CD14-positive monocyte (primary cell): ENCODE measurements at regions not wholly inside any gene's neighbourhood (a gene's known extent, or its start where the extent isn't known, plus 50 kb on each side); places are given as distances from the start of the nearest gene placed in this dataset.
"Not testable (repeated sequence)": the region's sequence is repeated elsewhere in the genome, so short reads cannot be mapped to it uniquely, and the experiment has no call there.

Experiments used
- DNase-seq, 3 donors: peaks; one replicate each; pipeline ENCODE4 v3.0.0-alpha.2; 2011 to 2022
- H2AFZ ChIP-seq: 2 replicates; pipeline ENCODE4 v1.6.0; 2012; ENCODE audit warnings: mild to moderate bottlenecking, low read depth, low read length, inconsistent platforms; ENCODE audit not compliant: insufficient read depth, poor library complexity, severe bottlenecking
- H3K27ac ChIP-seq, 2 donors: 1 replicate in 1 of 2; 2 replicates in 1 of 2; pipeline ENCODE4 v1.5.1; 2012 to 2013; ENCODE audit warnings: low read length in 2 of 2, control low read depth in 1 of 2, inconsistent platforms in 1 of 2, low read depth in 1 of 2, mild to moderate bottlenecking in 1 of 2
- H3K27me3 ChIP-seq, 2 donors: one replicate each; pipeline versions ENCODE4 v1.6.0 to v1.6.1; 2011 to 2013; ENCODE audit warnings: low read length in 2 of 2; ENCODE audit not compliant: control insufficient read depth in 2 of 2, insufficient read depth in 2 of 2
- H3K36me3 ChIP-seq, 2 donors: replicated peaks in 1 of 2; 1 replicate in 1 of 2; 2 replicates in 1 of 2; pipeline versions ENCODE4 v1.5.1 to v1.6.1; 2012 to 2013; ENCODE audit warnings: low read length in 2 of 2, control low read depth in 1 of 2, inconsistent platforms in 1 of 2, mild to moderate bottlenecking in 1 of 2; ENCODE audit not compliant: insufficient read depth in 2 of 2, control insufficient read depth in 1 of 2
- H3K4me1 ChIP-seq, 2 donors: 1 replicate in 1 of 2; 2 replicates in 1 of 2; pipeline versions ENCODE4 v1.5.1 to v1.6.1; 2012 to 2013; ENCODE audit warnings: low read length in 2 of 2, control low read depth in 1 of 2, inconsistent platforms in 1 of 2, mild to moderate bottlenecking in 1 of 2, moderate library complexity in 1 of 2; ENCODE audit not compliant: insufficient read depth in 2 of 2, control insufficient read depth in 1 of 2
- H3K4me2 ChIP-seq: replicated peaks from 2 replicates; pipeline ENCODE3; 2012; ENCODE audit warnings: low read length, moderate library complexity, mild to moderate bottlenecking; ENCODE audit not compliant: poor library complexity, severe bottlenecking; ENCODE audit errors: extremely low read depth
- H3K4me3 ChIP-seq, 3 experiments: fragments of 200-600 bp in 1 of 3; sonication (generic) in 1 of 3; replicated peaks in 1 of 3; 1 replicate in 2 of 3; 2 replicates in 1 of 3; pipeline ENCODE4 v1.5.1; 2011 to 2013; ENCODE audit warnings: low read length in 3 of 3, mild to moderate bottlenecking in 3 of 3, control low read depth in 2 of 3, low read depth in 2 of 3, inconsistent platforms in 1 of 3, moderate library complexity in 1 of 3
- H3K79me2 ChIP-seq: 2 replicates; pipeline ENCODE4 v1.6.0; 2012; ENCODE audit warnings: mild to moderate bottlenecking, control low read depth, inconsistent platforms, low read length, moderate library complexity; ENCODE audit not compliant: insufficient read depth
- H3K9ac ChIP-seq: 2 replicates; pipeline ENCODE4 v1.6.0; 2017; ENCODE audit warnings: low read length, mild to moderate bottlenecking; ENCODE audit not compliant: insufficient read depth, poor library complexity, severe bottlenecking
- H3K9me3 ChIP-seq, 2 donors: replicated peaks in 1 of 2; 1 replicate in 1 of 2; 2 replicates in 1 of 2; pipeline versions ENCODE4 v1.5.1 to v1.6.1; 2012 to 2013; ENCODE audit warnings: low read length in 2 of 2, control low read depth in 1 of 2; ENCODE audit not compliant: control insufficient read depth in 1 of 2, insufficient read depth in 1 of 2
- H4K20me1 ChIP-seq: 2 replicates; pipeline ENCODE4 v1.6.0; 2012; ENCODE audit warnings: mild to moderate bottlenecking, low read length, control low read depth, moderate library complexity; ENCODE audit not compliant: insufficient read depth
- H3K27ac Mint-ChIP-seq, 7 donors: one replicate each; pipeline ENCODE4 v1.8.0; 2020; ENCODE audit warnings: mild to moderate bottlenecking in 7 of 7, mixed read lengths in 7 of 7, moderate library complexity in 6 of 7, inconsistent platforms in 2 of 7
- H3K27me3 Mint-ChIP-seq, 3 donors: one replicate each; pipeline ENCODE4 v1.8.0; 2021 to 2022; ENCODE audit warnings: low read depth in 3 of 3, mild to moderate bottlenecking in 3 of 3, mixed read lengths in 3 of 3, moderate library complexity in 3 of 3, inconsistent platforms in 1 of 3
- H3K36me3 Mint-ChIP-seq, 2 donors: one replicate each; pipeline ENCODE4 v1.8.0; 2020; ENCODE audit warnings: mixed read lengths in 2 of 2, inconsistent platforms in 1 of 2, mild to moderate bottlenecking in 1 of 2
- H3K4me1 Mint-ChIP-seq: one replicate; pipeline ENCODE4 v1.8.0; 2020; ENCODE audit warnings: mild to moderate bottlenecking, mixed read lengths
- H3K4me3 Mint-ChIP-seq, 2 donors: one replicate each; pipeline ENCODE4 v1.8.0; 2020; ENCODE audit warnings: mild to moderate bottlenecking in 2 of 2, mixed read lengths in 2 of 2, moderate library complexity in 1 of 2
- H3K9me3 Mint-ChIP-seq, 7 donors: one replicate each; pipeline ENCODE4 v1.8.0; 2020 to 2022; ENCODE audit warnings: mixed read lengths in 7 of 7, mild to moderate bottlenecking in 6 of 7, moderate library complexity in 6 of 7, inconsistent platforms in 2 of 7
- WGBS: methylation state at CpG from one replicate; pipeline ENCODE4 v1.1.5; 2013; ENCODE audit warnings: missing lambda C conversion rate; ENCODE audit not compliant: insufficient coverage; 5-methylcytosine and 5-hydroxymethylcytosine counted together
- intact Hi-C, 2 donors: fragments of 100-400 bp; cut with micrococcal nuclease; formaldehyde crosslinking; loops; one replicate each; pipeline versions ENCODE4 v1.15.0 to v1.15.1; 2023
- TF ChIP-seq, protein P1 (sequence below): fragments of 200-600 bp; IDR thresholded peaks from one replicate; pipeline ENCODE4 v1.8.0; 2022; ENCODE audit warnings: antibody characterized with exemption, mild to moderate bottlenecking

DNA sequence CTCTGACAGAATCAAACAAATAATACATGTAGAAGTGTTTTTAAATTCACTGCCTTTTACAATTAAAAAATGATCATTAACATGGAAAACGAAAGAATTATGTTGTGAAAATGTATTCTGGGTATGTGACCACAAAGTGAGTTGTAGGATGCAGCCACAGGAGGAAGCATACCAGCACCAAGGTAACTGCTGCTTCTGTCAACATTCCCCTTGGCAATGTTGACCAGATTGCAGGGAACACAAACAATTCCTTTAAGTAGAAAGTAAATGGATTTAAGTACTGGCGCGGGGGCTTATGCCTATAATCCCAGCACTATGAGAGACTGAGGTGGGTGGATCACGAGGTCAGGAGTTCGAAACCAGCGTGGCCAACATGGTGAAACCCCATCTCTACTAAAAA lies 1877.9 kb upstream of the PCDH7 start:
- H3K9me3 Mint-ChIP-seq, result peaks cover 0 to 15% (median 2%) of the 10 kb centered on the region in 7 donors
- H3K27ac Mint-ChIP-seq, result no peak overlapping the region

DNA sequence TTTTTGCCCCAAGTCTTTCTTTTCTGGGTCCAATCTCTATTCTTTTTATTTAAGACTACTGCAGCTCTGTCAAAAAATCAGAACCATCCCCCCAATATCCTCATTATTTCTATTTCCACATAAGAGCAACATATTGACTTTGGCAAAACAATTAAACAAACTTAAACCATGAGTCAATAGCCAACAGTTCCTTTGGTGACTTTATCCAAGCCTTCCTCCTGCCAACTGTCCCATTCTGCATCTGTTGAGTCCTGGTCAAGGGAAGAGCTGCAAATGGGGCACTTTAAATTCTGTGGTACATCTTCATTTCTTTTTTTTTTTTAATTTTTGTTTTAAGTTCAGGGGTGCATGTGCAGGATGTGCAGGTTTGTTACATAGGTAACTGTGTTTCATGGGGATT lies 1875.0 kb upstream of the PCDH7 start:
- Histone ChIP-seq H3K27me3 (no peaks in the 10 kb centered on the region), H3K27ac (no peak overlapping the region), H3K4me2 (no peak overlapping the region), H4K20me1 (no peaks in the 10 kb centered on the region), H3K9me3 (peaks cover 8 to 17% of the 10 kb centered on the region in 2 donors), H3K4me1 (no peaks in the 10 kb centered on the region), H3K36me3 (no peaks in the 10 kb centered on the region), H2AFZ (no peak overlapping the region), H3K9ac (no peak overlapping the region), H3K79me2 (no peaks in the 10 kb centered on the region), H3K4me3 (no peak overlapping the region)
- Mint-ChIP-seq H3K9me3 (peaks cover 0 to 19% (median 4%) of the 10 kb centered on the region in 7 donors), H3K4me3 (no peak overlapping the region), H3K36me3 (no peaks in the 10 kb centered on the region), H3K4me1 (no peaks in the 10 kb centered on the region), H3K27ac (no peak overlapping the region), H3K27me3 (peaks cover 0 to 2% (median 0%) of the 10 kb centered on the region in 3 donors)
- DNase-seq, result no peak
- TF ChIP-seq, protein P1, sequence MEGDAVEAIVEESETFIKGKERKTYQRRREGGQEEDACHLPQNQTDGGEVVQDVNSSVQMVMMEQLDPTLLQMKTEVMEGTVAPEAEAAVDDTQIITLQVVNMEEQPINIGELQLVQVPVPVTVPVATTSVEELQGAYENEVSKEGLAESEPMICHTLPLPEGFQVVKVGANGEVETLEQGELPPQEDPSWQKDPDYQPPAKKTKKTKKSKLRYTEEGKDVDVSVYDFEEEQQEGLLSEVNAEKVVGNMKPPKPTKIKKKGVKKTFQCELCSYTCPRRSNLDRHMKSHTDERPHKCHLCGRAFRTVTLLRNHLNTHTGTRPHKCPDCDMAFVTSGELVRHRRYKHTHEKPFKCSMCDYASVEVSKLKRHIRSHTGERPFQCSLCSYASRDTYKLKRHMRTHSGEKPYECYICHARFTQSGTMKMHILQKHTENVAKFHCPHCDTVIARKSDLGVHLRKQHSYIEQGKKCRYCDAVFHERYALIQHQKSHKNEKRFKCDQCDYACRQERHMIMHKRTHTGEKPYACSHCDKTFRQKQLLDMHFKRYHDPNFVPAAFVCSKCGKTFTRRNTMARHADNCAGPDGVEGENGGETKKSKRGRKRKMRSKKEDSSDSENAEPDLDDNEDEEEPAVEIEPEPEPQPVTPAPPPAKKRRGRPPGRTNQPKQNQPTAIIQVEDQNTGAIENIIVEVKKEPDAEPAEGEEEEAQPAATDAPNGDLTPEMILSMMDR, result no peak
- intact Hi-C loops, result no loop called here

More for the DNA sequence above, 1877.9 kb upstream of the PCDH7 start:
- H3K36me3 ChIP-seq, result no peaks in the 10 kb centered on the region
- H4K20me1 ChIP-seq, result no peaks in the 10 kb centered on the region
- no peak overlapping the region for H2AFZ ChIP-seq
- no peaks in the 10 kb centered on the region for H3K4me1 ChIP-seq
- intact Hi-C loops, result no loop called here
- TF ChIP-seq, protein P1, result no peak
- H3K4me1 Mint-ChIP-seq, result no peaks in the 10 kb centered on the region
- no peak overlapping the region for H3K4me3 Mint-ChIP-seq
- H3K27me3 Mint-ChIP-seq, result peaks cover 0 to 2% (median 0%) of the 10 kb centered on the region in 3 donors
- no peaks in the 10 kb centered on the region for H3K36me3 Mint-ChIP-seq
- H3K27me3 ChIP-seq, result no peaks in the 10 kb centered on the region
- H3K27ac ChIP-seq, result no peak overlapping the region
- no peaks in the 10 kb centered on the region for H3K79me2 ChIP-seq
- no peak overlapping the region for H3K9ac ChIP-seq
- H3K9me3 ChIP-seq, result no peaks in the 10 kb centered on the region
- 60% methylated on average over 1 of the region's 6 CpGs for WGBS
- no peak for DNase-seq
- H3K4me3 ChIP-seq, result no peak overlapping the region
- no peak overlapping the region for H3K4me2 ChIP-seq

DNA sequence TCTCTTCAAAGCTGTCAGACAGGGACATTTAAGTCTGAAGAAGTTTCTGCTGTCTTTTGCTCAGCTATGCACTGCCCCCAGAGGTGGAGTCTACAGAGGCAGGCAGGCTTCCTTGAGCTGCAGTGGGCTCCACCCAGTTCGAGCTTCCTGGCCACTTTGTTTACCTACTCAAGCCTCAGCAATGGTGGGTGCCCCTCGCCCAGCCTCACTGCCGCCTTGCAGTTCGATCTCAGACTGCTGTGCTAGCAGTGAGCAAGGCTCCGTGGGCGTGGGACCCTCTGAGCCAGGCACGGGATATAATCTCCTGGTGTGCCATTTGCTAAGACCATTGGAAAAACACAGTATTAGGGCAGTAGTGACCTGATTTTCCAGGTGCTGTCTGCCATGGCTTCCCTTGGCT lies 1863.1 kb upstream of the PCDH7 start:
- H3K9me3 Mint-ChIP-seq, intact Hi-C loops: not testable (repeated sequence)

More for the DNA sequence above, 1863.1 kb upstream of the PCDH7 start:
- DNase-seq, H3K4me1 ChIP-seq, H3K9me3 ChIP-seq, H3K4me1 Mint-ChIP-seq, H3K27me3 Mint-ChIP-seq, H2AFZ ChIP-seq, H3K27ac ChIP-seq, H3K27me3 ChIP-seq, H3K36me3 ChIP-seq, H3K4me2 ChIP-seq, H3K79me2 ChIP-seq, H3K4me3 Mint-ChIP-seq, H3K36me3 Mint-ChIP-seq, H4K20me1 ChIP-seq, H3K4me3 ChIP-seq, H3K27ac Mint-ChIP-seq, H3K9ac ChIP-seq: not testable (repeated sequence)
- WGBS, result 97% methylated on average over 7 of the region's 7 CpGs
